ENCODE measurements at regions not wholly inside any gene's neighbourhood (a gene's known extent, or its start where the extent isn't known, plus 50 kb on each side); places are given as distances from the start of the nearest gene placed in this dataset.

DNA sequence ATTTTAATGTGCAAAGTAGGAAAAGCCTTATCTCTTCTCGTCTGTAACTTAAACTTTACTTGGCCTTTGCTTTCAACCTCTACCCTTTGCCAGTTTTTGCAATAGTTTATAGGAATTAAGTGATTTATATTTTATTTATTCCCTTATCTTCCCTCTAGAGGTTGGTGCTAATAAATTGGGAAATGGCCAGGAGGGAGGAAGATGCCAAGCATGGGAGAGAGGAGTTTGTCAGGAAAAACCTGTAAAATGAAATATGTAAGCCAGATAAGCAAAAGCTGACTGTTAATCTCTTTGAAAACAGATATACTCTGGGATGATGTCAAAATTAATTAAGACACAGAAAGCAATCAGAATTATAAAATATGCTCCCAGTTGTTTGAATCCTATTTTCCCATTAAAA lies 484.5 kb downstream of the NR2F1-AS1 start:
- no peak for DNase-seq

DNA sequence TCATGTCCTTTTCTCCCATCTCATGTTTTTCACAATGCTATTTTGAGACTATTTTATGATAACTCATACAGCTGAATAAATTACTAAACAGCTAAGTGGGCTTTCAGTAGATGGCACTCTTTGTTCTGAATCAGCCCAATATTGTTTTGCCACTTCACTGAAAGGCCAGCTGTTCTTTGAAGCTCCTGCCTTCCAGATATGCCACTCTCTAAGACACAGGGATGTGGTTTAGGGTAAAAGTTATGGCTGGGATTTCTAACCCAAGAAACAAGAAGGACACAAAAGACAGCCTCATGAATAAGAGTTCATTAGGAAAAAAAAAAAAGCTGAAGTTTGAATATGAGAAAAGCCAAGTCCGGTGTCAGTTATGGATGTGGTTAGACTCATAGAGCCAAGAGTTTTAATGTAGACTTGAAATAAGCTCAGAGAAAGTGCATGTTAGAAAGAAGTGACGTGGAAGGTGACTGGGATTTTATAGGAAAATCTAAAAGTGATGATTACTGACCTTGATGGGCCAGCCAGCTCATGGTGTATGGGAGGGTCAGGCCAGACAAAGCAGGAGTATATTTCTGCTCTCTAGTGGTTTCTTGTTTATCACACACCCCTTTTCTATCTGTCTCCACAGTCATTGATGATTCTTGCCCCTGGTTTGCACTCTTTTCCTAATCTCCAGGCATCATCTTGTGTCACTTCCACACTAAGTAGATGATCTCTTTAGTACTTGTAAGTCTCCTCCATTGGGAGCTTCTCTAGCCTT lies 488.5 kb downstream of the NR2F1-AS1 start:
- DNase-seq: no peak

DNA sequence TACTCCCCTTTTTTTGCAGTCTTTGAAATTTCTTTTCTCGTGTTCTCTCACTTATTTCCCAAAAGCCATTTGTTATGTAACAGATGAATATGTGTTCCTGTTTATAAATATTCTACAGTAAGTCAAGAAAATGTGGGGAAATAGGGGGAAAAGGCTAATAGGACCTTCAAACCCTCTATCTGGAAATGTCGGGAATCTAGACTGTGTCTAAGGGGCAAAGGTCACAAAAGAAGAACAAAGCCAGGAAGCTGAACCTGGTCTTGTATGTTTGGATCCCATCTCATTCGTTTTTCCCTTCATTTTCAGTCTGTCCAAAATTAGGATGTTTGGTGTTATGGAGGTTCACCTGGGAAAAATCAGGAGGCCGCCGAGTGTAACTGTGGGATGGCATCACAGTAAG lies 490.3 kb downstream of the NR2F1-AS1 start:
- no peak for DNase-seq

DNA sequence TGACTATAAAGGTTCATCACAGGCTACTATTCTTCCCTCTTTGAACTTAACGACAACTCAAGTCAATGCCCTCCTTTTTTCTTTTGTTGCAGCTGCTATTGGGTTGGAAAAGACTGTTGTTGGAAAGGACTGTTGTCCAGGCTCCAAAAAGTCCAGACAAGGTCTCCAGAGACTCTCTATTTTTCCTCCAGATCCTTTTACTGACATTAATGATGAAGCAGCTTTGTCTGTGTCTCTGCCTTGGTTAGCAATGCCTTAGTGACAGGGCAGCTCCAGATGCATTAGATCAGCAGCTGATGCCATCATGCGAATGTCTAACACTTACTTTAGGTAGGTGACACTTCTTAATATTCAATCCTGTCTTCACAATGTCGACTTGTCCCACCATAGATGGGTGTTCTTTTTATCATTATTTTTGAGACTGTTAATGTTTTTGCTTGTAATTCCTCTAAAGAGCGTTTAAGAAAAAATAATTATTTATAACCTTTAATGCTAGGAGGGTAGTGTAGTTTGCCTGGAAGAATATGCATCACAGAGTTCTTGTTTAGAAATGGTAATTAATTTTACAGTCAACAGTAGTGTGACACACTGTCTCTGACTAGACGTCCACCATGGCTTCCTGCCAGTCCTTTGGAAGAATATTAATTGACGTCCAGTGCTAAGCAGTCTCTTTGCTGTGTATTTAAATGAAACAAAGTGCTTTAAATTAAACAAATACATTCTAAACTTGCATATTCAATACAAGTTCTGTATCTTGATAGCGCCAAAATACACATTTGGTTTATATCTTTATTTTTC lies 492.2 kb downstream of the NR2F1-AS1 start:
- no peak for DNase-seq

DNA sequence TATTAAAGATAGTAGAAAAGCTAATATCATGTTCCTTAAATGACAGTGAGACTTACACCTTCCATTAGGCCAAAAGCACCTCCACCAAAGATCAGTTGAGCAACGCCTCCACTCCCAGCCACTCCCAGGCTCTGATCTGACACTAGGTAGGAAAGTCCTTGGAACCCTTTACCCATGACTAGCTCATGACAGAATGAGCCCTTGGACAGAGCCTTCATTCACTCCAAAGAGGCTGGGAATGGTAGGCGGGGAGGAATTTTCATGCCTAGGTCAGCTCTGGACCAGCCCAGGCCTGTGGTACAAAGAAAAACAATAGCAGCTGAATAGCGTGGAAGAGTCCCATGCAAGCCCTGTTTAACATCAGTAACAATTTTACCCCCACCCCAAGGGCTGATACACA lies 493.7 kb downstream of the NR2F1-AS1 start:
- no peak for DNase-seq

DNA sequence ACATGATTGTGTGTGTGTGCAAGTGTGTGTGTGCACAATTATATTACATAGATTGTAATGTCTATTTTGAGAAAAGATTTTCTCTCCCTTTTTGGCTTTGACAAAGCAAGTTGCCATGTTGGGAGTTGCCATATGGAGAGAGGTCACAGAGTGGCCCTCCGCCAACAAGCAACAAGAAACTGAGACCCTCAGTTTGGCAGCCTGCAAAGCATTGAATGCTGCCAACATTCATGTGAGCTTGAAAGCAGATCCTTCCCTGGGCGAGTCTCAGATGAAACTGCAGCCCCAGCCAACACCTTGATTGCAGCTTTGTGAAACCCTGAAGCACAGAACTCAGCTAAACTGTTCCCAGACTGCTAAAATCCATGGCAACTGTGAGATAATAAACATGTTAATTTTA lies 498.0 kb downstream of the NR2F1-AS1 start:
- DNase-seq: no peak

DNA sequence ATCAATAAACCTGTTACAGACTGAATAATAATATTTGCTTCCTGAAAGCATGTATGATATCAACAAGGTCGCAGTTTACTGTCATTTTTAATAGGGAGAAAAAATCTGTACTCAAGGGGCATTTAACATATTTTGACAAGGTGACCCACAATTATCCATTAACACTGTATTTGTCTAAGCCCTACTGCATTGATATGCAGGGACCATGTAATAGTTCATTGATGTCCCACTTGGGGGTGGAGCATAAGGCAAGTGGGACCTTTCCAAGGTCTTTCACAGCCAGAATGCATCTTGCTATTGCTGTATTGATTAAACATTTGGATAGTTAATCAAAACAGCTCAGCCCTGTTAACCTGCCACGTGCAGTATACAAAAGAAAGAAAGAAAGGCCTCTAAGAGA lies 502.0 kb downstream of the NR2F1-AS1 start:
- no peak for DNase-seq

DNA sequence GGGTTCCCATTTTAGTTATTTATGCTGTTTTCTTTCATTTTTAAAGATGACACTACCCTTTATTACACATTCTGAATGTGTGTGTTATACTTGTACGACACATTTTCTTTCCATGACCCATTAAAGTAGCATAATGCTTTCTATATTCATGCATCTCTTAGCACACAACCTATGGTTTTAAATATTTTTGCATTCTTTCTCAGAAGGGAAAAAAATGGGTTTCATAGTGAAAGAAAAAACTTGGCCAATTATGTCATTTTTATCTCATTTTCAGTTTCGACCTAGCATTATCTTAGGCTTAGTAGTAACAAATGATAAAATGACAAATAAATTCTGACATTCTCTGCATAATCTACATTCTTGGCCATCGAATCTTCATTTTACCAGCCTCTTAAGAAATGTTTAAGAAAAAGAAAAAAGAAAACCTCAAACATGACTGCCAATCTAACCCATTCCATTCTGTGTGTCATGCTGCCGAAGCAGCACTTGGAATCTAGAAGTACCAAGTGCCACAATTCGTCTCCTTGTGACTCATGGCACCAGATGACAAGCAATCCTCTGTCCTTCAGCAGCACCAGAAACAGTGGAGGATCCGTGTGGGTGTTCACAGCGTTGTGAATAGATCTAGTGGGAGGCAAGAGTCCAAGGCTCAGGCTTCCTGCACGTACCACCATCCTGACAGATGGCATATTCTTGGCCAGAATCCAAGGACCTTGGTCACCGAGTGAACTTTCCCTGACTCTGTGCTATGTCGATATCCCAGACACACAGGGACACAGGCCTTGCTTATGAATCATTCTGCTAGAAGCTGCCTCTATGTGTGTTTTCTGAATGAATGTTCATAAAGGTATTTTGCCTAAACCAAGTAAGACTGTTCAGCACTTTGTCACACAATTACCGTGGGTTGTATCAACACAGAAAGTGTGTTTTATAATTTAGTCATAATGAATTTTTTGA lies 502.7 kb downstream of the NR2F1-AS1 start:
- DNase-seq: peak in 1 of 2 experiments; percentile 22

DNA sequence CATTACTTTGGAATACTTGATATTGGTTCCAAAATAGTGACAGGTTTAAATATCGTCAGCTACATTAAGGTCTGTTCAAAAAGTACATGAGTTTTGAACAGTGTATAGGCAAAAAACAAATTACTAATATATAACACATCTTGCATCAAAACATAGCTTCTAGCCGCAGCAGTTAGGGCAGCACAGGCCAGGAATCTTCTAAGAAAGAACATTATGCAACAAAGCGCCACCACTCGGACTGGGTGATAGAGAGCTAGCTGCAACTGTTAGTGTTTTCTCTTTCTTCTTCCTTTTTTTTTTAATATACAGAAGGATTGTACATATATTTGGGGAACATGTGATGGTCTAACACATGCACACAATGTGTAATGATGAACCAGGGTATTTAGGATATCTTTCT lies 504.5 kb downstream of the NR2F1-AS1 start:
- DNase-seq: no peak

DNA sequence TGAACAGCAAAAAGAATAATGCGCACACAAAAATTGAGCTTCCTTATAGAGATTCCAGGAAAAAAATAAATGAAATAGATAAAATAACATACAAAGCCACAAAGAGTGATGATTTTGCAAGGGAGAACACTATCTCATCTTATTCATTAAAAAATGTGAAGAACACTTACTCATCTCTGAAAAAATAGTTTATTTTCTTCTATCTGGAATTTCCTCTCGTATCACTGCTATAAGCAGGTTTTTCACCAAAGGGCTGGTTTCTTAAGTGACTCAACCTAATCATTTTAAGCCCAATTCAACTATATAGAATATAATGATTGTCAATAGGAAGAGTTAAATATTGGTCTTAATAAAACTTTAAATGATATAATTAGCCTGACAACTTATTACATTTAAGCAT lies 504.9 kb downstream of the NR2F1-AS1 start:
- no peak for DNase-seq

DNA sequence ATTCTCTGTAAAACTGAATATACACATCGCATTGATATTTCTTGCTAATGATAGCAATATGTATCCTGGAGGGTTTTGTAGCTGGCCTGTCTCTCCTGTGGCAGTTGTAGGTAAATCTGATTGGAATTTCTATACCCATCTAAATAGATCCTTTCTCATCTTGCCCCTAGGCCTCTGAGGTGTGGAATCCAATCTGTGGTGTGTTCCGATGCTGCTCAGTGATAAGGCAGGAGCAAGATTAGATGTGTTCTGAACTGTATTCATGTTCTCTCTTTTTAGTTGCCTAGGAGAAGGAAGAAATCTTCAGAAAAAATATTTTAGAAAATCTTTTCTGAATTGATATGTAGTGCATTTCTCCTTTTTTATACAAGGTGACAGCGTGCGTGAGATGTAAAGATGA lies 507.5 kb downstream of the NR2F1-AS1 start:
- DNase-seq: no peak

DNA sequence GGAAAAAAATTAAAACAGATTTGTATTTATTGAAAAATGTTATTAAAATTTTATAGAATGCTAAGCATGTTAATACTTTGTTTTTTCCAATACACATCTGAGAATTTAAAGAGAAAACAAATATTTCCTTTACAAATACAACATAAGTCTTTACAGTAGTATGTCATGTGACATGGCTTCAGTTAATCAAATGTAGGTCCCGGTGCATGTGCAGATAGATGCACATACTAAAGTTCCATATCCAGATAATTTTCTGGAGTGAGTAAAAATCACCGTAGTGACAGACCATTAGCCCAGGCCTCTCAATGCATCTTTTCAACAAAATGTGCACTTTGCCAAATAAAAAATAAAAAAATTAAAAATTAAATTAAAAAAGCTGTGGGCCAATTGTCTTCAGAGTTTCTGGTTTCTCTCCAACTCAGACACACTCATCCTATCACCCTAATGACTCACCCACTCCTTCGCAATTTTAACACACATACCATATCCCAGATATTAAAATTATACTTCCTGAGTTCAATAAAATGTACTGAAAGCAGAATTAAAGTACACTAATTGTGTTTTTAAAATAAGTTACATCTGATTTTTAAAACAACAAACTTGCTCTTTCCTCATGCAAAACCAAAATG lies 508.1 kb downstream of the NR2F1-AS1 start:
- no peak for DNase-seq

DNA sequence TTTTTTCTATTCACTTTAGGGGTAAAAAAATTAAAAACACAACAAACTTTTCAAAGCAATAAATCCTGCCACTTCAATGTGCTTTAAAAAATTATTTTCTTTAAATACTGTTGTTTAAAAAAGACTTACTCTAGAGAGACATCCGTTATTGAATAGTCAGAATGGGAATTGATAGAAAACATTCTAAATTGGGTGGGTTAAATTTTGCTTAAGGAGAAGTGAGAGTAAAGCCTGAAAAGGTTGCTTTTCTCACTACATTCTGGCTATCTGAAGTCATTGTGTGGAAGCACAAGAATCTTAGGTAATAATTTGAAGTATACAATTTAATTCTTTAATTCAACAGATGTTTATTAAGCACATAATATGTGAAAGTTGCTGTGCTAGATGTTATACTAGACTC lies 509.3 kb downstream of the NR2F1-AS1 start:
- DNase-seq: no peak

DNA sequence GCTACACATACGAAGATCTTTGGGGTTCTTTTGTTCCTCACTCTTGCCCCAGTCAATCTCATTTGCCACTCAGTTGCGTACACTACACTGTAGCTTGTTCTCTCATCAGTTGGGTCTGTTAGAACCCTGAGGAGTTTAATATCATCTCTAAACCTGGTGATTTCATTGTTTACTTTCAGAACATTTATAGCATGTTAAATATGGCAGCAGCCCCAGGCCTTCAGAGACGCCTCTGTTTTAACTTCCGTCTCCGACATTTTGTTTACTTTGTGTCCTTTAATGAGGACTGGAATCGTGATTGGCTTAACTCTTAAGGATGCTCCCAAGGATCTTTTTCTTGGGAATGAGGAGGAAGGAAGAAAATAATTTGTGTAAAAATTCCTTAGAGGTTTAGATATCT lies 510.1 kb downstream of the NR2F1-AS1 start:
- peak; percentile 9 to 61 for DNase-seq

DNA sequence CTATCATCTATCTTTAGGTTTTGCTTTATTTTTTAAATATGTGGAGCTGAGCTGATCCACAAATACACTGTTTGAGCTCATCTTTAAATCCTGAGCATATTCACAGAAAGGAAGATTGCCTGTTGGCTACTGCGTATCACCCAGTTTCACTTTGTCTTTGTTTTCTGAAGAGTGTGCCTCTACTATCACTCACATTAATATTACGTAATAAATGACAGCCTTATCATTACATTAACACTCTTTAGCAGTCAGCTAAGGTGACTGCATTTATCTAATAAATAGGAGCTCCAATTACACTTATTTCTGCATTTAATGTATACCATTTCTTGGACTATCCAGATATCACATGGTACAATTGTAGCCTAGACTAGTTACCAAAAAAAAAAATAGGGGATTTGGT lies 511.7 kb downstream of the NR2F1-AS1 start:
- DNase-seq: no peak

DNA sequence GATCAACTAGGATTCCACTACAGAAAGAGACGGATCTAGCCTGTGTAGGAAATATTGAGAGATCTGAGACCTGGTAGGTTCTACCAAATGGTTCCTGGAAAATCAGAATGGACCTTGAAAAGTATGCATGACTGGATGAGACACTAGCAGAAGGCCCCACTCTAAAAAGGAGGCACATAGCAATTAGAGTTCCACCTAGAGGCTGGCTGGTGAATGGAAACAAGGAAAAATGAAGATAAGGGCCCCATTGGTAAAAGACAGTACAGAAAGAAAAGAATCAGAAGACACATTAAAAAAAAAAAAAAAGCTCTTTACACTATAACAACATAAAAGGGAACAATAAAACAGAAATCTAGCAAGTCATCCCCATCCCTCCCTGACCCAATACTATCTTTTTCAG lies 518.5 kb downstream of the NR2F1-AS1 start:
- peak in 1 of 2 experiments; percentile 13 for DNase-seq

DNA sequence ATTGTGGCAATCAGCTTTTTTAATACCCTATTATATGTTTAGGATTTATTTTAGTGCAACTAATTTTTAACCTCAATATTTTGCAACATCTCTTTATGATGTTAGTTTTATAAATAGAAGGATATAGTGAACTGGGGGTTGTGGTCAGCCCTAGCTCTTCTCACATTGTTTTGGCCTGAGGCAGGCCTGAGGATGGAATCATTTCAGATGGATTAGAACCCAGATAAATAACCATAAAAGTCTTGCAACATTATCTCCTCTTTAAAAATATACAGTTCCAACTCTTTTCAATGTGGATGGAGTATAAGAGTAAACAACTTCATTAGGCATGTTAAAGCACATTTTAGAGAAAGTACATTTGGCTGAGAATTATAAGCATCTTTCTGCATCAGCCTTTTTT lies 522.7 kb downstream of the NR2F1-AS1 start:
- no peak for DNase-seq

DNA sequence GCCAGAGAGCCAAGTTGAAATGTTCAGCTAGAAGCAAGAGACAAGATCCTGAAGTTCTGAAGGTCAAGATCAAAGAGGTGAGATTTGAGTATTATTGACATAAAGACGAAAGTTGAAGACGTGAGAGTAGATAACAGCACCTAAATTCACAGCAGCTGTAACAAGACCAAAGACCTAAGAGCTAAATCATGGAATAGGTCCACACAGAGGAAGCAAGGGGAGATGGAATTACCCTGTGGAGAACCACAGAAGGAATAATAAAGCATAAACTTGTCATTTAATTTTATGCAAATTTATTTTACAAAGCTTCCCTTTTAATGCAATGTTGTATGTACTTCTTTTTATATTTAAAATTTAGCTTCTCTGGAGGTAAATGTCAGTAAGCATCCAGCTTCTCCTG lies 523.7 kb downstream of the NR2F1-AS1 start:
- no peak for DNase-seq

DNA sequence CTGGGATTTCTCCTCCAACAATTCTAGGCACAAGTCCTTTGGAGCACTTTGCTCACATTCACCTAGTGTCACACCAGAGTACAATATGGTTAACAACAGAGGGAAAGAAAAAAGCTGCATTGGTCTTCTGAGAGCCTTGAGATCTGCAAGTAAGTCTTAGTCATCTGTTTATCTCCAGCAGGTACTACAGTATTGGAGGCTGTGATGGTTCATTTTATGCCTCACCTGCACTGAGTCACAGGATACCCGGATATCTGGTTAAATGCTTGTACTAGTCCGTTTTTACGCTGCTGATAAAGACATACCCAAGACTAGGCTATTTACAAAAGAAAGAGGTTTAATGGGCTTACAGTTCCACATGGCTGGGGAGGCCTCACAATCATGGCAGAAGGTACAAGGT lies 525.0 kb downstream of the NR2F1-AS1 start:
- DNase-seq: no peak

DNA sequence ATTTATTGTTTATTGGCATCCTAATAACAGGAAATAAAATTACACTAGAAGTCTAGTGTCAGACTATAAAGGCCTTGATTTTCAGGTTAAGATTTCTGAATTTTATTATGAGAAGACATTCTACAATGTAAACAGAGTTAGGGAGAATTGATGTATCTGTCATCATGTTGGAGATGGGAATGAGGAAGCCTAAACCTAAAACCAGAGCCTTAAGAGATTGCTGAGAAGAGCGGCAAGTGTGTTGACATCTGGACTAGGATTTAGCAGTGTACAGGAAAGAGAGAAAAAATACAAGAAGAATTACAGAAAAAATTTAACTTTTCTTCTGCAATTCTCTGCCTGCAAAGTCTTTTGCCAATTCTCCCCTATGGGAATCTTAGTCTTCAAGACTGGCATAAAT lies 525.5 kb downstream of the NR2F1-AS1 start:
- no peak for DNase-seq

DNA sequence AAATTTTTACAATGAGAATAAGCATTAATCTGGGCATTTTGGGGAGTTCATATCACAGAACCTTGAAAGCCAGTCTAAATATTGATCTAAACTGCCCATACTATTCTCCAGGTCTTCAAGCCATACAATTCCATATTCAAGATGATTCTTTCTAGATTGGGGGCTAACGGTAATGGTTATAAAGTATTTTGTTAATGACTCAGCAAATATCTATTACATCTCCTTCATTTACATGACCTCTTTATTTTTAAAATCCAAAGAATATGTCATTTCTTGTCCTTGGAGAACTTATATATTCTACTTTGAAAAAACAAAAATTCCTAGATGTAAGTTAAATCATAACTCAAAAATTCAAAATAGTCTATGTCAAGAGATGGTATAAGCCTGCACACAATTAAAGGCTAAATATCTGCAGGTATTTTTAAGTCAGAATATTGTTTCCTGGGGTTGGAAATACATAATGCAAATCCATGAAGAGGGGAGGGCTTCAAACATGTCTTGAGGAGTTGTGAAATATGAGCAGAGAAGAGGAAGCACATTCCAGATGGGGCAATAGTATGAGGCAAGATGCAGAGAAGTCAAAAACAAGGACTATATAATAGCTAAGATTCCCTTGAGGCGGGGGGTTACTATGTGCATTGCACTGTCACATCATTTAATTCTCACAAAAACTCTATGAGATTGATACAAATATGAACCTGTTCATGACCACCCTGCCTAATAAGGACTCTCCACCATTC lies 526.4 kb downstream of the NR2F1-AS1 start:
- no peak for DNase-seq

DNA sequence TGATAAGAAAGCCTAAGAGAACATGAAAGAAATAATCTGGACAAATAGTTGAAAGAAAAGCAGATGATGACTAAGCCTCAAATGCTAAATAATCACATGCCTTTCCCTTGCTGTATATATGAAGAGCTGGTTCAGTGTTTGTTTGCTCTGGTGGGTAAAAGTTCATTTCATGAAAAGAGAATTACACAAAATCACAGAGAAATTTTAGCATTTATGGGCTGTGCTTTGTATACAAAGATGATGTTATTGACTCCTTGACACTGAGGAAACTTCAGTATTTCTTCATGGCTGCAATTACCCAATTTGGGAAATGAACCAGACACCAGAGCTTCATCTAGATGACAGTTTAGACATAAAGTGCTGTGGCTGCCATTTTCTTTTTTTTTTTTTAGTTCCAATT lies 527.2 kb downstream of the NR2F1-AS1 start:
- DNase-seq: no peak
